ELF-1 (cell line): ENCODE measurements at regions not wholly inside any gene's neighbourhood (a gene's known extent, or its start where the extent isn't known, plus 50 kb on each side); places are given as distances from the start of the nearest gene placed in this dataset.

Source experiments
- DNase-seq: peaks from one replicate; pipeline ENCODE4 v3.0.0-alpha.2; 2016; ENCODE audit warnings: low read depth, low spot score

GRCh38 chr20:39876976-39877635 is 811.9 kb downstream of the MAFB start:
- no peak for DNase-seq

- peak; percentile 26 for DNase-seq
Observed at GRCh38 chr20:39875492-39876110, 813.4 kb downstream of the MAFB start.

GRCh38 chr20:39874049-39874893 is 814.8 kb downstream of the MAFB start:
- DNase-seq = peak; percentile 89

- no peak for DNase-seq
Observed at GRCh38 chr20:39873286-39873685, 815.8 kb downstream of the MAFB start.

- no peak for DNase-seq
Observed at GRCh38 chr20:39871013-39871412, 818.0 kb downstream of the MAFB start.

GRCh38 chr20:39865446-39865845 is 823.6 kb downstream of the MAFB start:
- DNase-seq = no peak

GRCh38 chr20:39862470-39862891 is 826.6 kb downstream of the MAFB start:
- DNase-seq = no peak

- DNase-seq = no peak
Observed at GRCh38 chr20:39861381-39861780, 827.7 kb downstream of the MAFB start.

GRCh38 chr20:39857835-39858234 is 831.2 kb downstream of the MAFB start:
- DNase-seq = no peak

- DNase-seq = no peak
Observed at GRCh38 chr20:39857187-39857586, 831.8 kb downstream of the MAFB start.

- DNase-seq = no peak
Observed at GRCh38 chr20:39855799-39856198, 833.2 kb downstream of the MAFB start.

- no peak for DNase-seq
Observed at GRCh38 chr20:39855056-39855455, 834.0 kb downstream of the MAFB start.

- peak; percentile 80 for DNase-seq
Observed at GRCh38 chr20:39853636-39854035, 835.4 kb downstream of the MAFB start.

- DNase-seq = peak; percentile 24
Observed at GRCh38 chr20:39853050-39853449, 836.0 kb downstream of the MAFB start.

GRCh38 chr20:39851459-39851858 is 837.6 kb downstream of the MAFB start:
- no peak for DNase-seq

- DNase-seq = peak; percentile 22
Observed at GRCh38 chr20:39850821-39851330, 838.2 kb downstream of the MAFB start.

GRCh38 chr20:39850246-39850645 is 838.8 kb downstream of the MAFB start:
- no peak for DNase-seq

- peak; percentile 46 for DNase-seq
Observed at GRCh38 chr20:39849664-39850063, 839.4 kb downstream of the MAFB start.

- no peak for DNase-seq
Observed at GRCh38 chr20:39849171-39849570, 839.9 kb downstream of the MAFB start.

- no peak for DNase-seq
Observed at GRCh38 chr20:39839399-39840119, 849.5 kb downstream of the MAFB start.

- DNase-seq = no peak
Observed at GRCh38 chr20:39837561-39837960, 851.5 kb downstream of the MAFB start.
